PFSK-1 (cell line): ENCODE measurements at regions not wholly inside any gene's neighbourhood (a gene's known extent, or its start where the extent isn't known, plus 50 kb on each side); places are given as distances from the start of the nearest gene placed in this dataset.
A peak's percentile ranks its signal among the peaks of the same experiment; 100 is the strongest.

Experiments used
- FOXP2 ChIP-seq: optimal IDR thresholded peaks from 2 replicates; pipeline ENCODE3; 2011; ENCODE audit warnings: borderline replicate concordance, control low read depth, inconsistent platforms; ENCODE audit not compliant: insufficient read depth; ENCODE audit errors: extremely low read length, extremely low read depth
- POLR2AphosphoS5 ChIP-seq: IDR thresholded peaks from 2 replicates; pipeline ENCODE4 v1.6.1; 2012; ENCODE audit warnings: low read depth, mild to moderate bottlenecking, control low read depth, low read length, moderate library complexity
- REST ChIP-seq, 2 experiments: IDR thresholded peaks; 2 replicates each; pipeline versions ENCODE4 v1.6.1 to v1.8.0; 2011 to 2012; ENCODE audit warnings: low read depth in 2 of 2, low read length in 2 of 2, control low read depth in 1 of 2, inconsistent platforms in 1 of 2, mild to moderate bottlenecking in 1 of 2, moderate library complexity in 1 of 2; ENCODE audit not compliant: insufficient read depth in 1 of 2
- SIN3A ChIP-seq: IDR thresholded peaks from 2 replicates; pipeline ENCODE4 v1.6.1; 2012; ENCODE audit warnings: mild to moderate bottlenecking, low read length, moderate library complexity, borderline replicate concordance; ENCODE audit not compliant: insufficient read depth
- TAF1 ChIP-seq: IDR thresholded peaks from 2 replicates; pipeline ENCODE4 v1.6.1; 2012; ENCODE audit warnings: low read length, control low read depth, borderline replicate concordance; ENCODE audit not compliant: insufficient read depth

- TF ChIP-seq REST (IDR thresholded peaks at IDR 0.05; ENCODE audit: insufficient read depth in 1 of 2, low read depth in 2 of 2, low read length in 2 of 2) (no peak), POLR2AphosphoS5 (peak; percentile 70), SIN3A (peak; percentile 76; the same call in 1 of the 2 replicates)
Measured at GRCh38 chr6:26156850-26157250, 69.6 kb downstream of the HFE start.

GRCh38 chr6:26157251-26158075 is 70.2 kb downstream of the HFE start:
- no peak; the same call in 1 of the 2 replicates for TF ChIP-seq SIN3A
- TF ChIP-seq FOXP2 = no peak
- no peak for TF ChIP-seq REST (IDR thresholded peaks at IDR 0.05; ENCODE audit: insufficient read depth in 1 of 2, low read depth in 2 of 2, low read length in 2 of 2)
- peak; percentile 89; the same call in 1 of the 2 replicates for TF ChIP-seq POLR2AphosphoS5
- TF ChIP-seq TAF1 = no peak

GRCh38 chr6:26158076-26158580 is 70.9 kb downstream of the HFE start:
- peak; percentile 79; the same call in 1 of the 2 replicates for TF ChIP-seq TAF1
- peak; percentile 83 for TF ChIP-seq SIN3A
- peak; percentile 98 for TF ChIP-seq POLR2AphosphoS5
- TF ChIP-seq REST (IDR thresholded peaks at IDR 0.05; ENCODE audit: insufficient read depth in 1 of 2, low read depth in 2 of 2, low read length in 2 of 2) = peak; percentile 34 to 35; a peak in 2 of 4 replicates
- no peak for TF ChIP-seq FOXP2

- no peak for TF ChIP-seq FOXP2
- no peak for TF ChIP-seq REST (IDR thresholded peaks at IDR 0.05; ENCODE audit: insufficient read depth in 1 of 2, low read depth in 2 of 2, low read length in 2 of 2)
- no peak; the same call in 1 of the 2 replicates for TF ChIP-seq POLR2AphosphoS5
- TF ChIP-seq TAF1 = no peak
- TF ChIP-seq SIN3A = no peak
Measured at GRCh38 chr6:26158581-26159356, 71.5 kb downstream of the HFE start.
